B cell (primary cell): ENCODE measurements at regions not wholly inside any gene's neighbourhood (a gene's known extent, or its start where the extent isn't known, plus 50 kb on each side); places are given as distances from the start of the nearest gene placed in this dataset.

Experiments used
- ATAC-seq: fragments of 200-7000 bp; cut with Tn5 transposase; one replicate; pipeline ENCODE4 v1.10.0; 2021; ENCODE audit warnings: low read depth, mild to moderate bottlenecking, moderate number of reproducible peaks, moderate library complexity
- CTCF ChIA-PET: fragments of 350-600 bp; sonication (Branson Sonifier 250); formaldehyde crosslinking; loops from one replicate; lab custom pipeline; 2021; ENCODE audit warnings: antibody characterized with exemption, inconsistent platforms; lab: Charles Lee
- POLR2A ChIA-PET: fragments of 350-600 bp; sonication (Branson Sonifier 250); formaldehyde crosslinking; loops from one replicate; lab custom pipeline; 2021; ENCODE audit warnings: antibody characterized with exemption; lab: Charles Lee
- DNase-seq: peaks from one replicate; pipeline ENCODE4 v3.0.0; 2013
- H2AFZ ChIP-seq: 2 replicates; pipeline ENCODE4 v1.6.1; 2012; ENCODE audit warnings: mild to moderate bottlenecking, low read depth, low read length; ENCODE audit not compliant: insufficient read depth, poor library complexity, severe bottlenecking
- H3K27ac ChIP-seq, 2 donors: 1 replicate in 1 of 2; 2 replicates in 1 of 2; pipeline ENCODE4 v1.5.1; 2012 to 2013; ENCODE audit warnings: low read length in 2 of 2, mild to moderate bottlenecking in 2 of 2, moderate library complexity in 1 of 2
- H3K27me3 ChIP-seq, 4 experiments: fragments of 200-600 bp in 1 of 4; sonication (generic) in 1 of 4; replicated peaks in 1 of 4; 1 replicate in 2 of 4; 2 replicates in 2 of 4; pipeline versions ENCODE4 v1.6.1 to v1.7.0; 2013 to 2016; ENCODE audit warnings: low read length in 3 of 4, mild to moderate bottlenecking in 2 of 4, mixed read lengths in 1 of 4, moderate library complexity in 1 of 4; ENCODE audit not compliant: insufficient read depth in 4 of 4, control insufficient read depth in 3 of 4; ENCODE audit errors: control extremely low read depth in 1 of 4
- H3K36me3 ChIP-seq, 2 experiments: replicated peaks in 1 of 2; 1 replicate in 1 of 2; 2 replicates in 1 of 2; pipeline versions ENCODE4 v1.6.1 to v1.7.1; 2013; ENCODE audit warnings: low read length in 1 of 2; ENCODE audit not compliant: insufficient read depth in 2 of 2, control insufficient read depth in 1 of 2; ENCODE audit errors: control extremely low read depth in 1 of 2, extremely low read depth in 1 of 2
- H3K4me1 ChIP-seq, 2 donors: fragments of 200-600 bp in 1 of 2; sonication (generic) in 1 of 2; 1 replicate in 1 of 2; 2 replicates in 1 of 2; pipeline versions ENCODE4 v1.5.1 to v1.6.1; 2013 to 2017; ENCODE audit warnings: low read length in 2 of 2; ENCODE audit not compliant: control insufficient read depth in 2 of 2, insufficient read depth in 2 of 2
- H3K4me2 ChIP-seq: replicated peaks from 2 replicates; pipeline ENCODE3; 2012; ENCODE audit warnings: mild to moderate bottlenecking, low read depth, low read length; ENCODE audit not compliant: poor library complexity, severe bottlenecking
- H3K4me3 ChIP-seq, 5 experiments: fragments of 200-600 bp in 1 of 5; sonication (generic) in 1 of 5; 1 replicate in 3 of 5; 2 replicates in 2 of 5; pipeline versions ENCODE4 v1.5.1 to v1.7.0; 2011 to 2016; ENCODE audit warnings: low read length in 4 of 5, mild to moderate bottlenecking in 4 of 5, low read depth in 2 of 5, control low read depth in 1 of 5, moderate library complexity in 1 of 5; ENCODE audit not compliant: insufficient read depth in 1 of 5; ENCODE audit errors: control extremely low read depth in 1 of 5, extremely low read depth in 1 of 5
- H3K79me2 ChIP-seq: fragments of 200-600 bp; sonication (generic); one replicate; pipeline ENCODE4 v1.6.0; 2016; ENCODE audit warnings: low read length; ENCODE audit not compliant: control insufficient read depth, insufficient read depth
- H3K9ac ChIP-seq: fragments of 200-600 bp; sonication (generic); 2 replicates; pipeline ENCODE4 v1.6.1; 2017; ENCODE audit warnings: mild to moderate bottlenecking, low read length, moderate library complexity
- H3K9me3 ChIP-seq, 3 donors: one replicate each; pipeline versions ENCODE4 v1.6.1 to v1.7.1; 2013; ENCODE audit warnings: low read length in 2 of 3; ENCODE audit not compliant: control insufficient read depth in 2 of 3, insufficient read depth in 1 of 3; ENCODE audit errors: control extremely low read depth in 1 of 3
- H4K20me1 ChIP-seq: 2 replicates; pipeline ENCODE4 v1.6.0; 2012; ENCODE audit warnings: mild to moderate bottlenecking, low read length; ENCODE audit not compliant: insufficient read depth, control insufficient read depth, poor library complexity, severe bottlenecking
- H3K27ac Mint-ChIP-seq: one replicate; pipeline ENCODE4 v1.8.0; 2021; ENCODE audit warnings: mixed read lengths
- H3K27me3 Mint-ChIP-seq: one replicate; pipeline ENCODE4 v1.8.0; 2021; ENCODE audit warnings: mixed read lengths
- H3K4me1 Mint-ChIP-seq: one replicate; pipeline ENCODE4 v1.8.0; 2021; ENCODE audit warnings: mixed read lengths
- H3K4me3 Mint-ChIP-seq: one replicate; pipeline ENCODE4 v1.8.0; 2021; ENCODE audit warnings: mixed read lengths
- H3K9me3 Mint-ChIP-seq: one replicate; pipeline ENCODE4 v1.8.0; 2022; ENCODE audit warnings: mixed read lengths; ENCODE audit not compliant: insufficient read depth
- EZH2 ChIP-seq: IDR thresholded peaks from 2 replicates; pipeline ENCODE4 v1.6.1; 2012; ENCODE audit warnings: borderline replicate concordance, low read depth, mild to moderate bottlenecking, moderate library complexity, low read length; ENCODE audit not compliant: insufficient read depth, poor library complexity, severe bottlenecking
- WGBS: methylation state at CpG from one replicate; pipeline ENCODE4 v1.1.5; 2013; ENCODE audit warnings: missing lambda C conversion rate; ENCODE audit not compliant: insufficient coverage; 5-methylcytosine and 5-hydroxymethylcytosine counted together
- intact Hi-C: fragments of 100-400 bp; cut with micrococcal nuclease; formaldehyde crosslinking; loops from one replicate; pipeline ENCODE4 v1.10.0; 2022
- TF ChIP-seq, protein P1 (sequence below): fragments of 200-600 bp; IDR thresholded peaks from one replicate; pipeline ENCODE4 v1.8.0; 2022; ENCODE audit warnings: antibody characterized with exemption, mild to moderate bottlenecking

DNA sequence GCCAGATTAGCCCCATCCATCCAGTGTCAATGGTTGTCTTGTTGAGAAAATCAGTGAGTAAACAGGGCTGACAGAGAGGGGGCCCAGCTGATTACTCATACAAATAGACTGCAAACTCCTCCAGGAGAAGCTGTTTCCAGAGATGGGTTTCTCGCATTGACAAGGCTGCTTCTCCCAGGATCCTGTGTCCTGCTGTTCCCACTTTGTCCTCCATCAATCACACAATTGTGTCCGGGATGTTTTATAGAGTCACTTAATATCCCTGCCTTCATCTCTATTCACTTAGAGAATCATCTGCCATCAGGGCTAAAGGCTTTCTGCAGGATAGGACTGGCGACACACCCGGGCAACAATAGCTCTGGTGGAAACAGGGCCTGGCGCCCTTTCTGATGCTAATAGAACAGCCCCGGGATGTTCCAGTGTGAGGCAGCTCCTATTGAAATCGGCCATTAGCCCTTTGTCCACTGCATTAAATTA lies 71.7 kb upstream of the TBCA start:
- H3K9ac ChIP-seq = no peak overlapping the region
- intact Hi-C loops = no loop called here
- Mint-ChIP-seq H3K9me3 (no peaks in the 10 kb centered on the region), H3K4me1 (peaks cover 21% of the 10 kb centered on the region), H3K27ac (no peak overlapping the region), H3K4me3 (no peak overlapping the region), H3K27me3 (peaks cover 20% of the 10 kb centered on the region)
- no peaks in the 10 kb centered on the region for H3K36me3 ChIP-seq
- DNase-seq (no peak), ATAC-seq (no peak)
- ChIA-PET POLR2A (interaction anchor here (0.6 kb wide), 1 partner anchor 181 kb away, joined by 3 read pairs; no protein-coding TSS in a partner anchor), CTCF (interaction anchor here (0.5 to 1.3 kb wide), 2 partner anchors 30 to 159 kb away, joined by 3 read pairs; no protein-coding TSS in a partner anchor)
- H3K79me2 ChIP-seq = no peaks in the 10 kb centered on the region
- H3K9me3 ChIP-seq = peaks cover 0 to 16% (median 0%) of the 10 kb centered on the region in 3 donors
- H3K4me1 ChIP-seq = peaks cover 16 to 28% of the 10 kb centered on the region in 2 donors
- no peak overlapping the region for H3K4me2 ChIP-seq
- no peak overlapping the region for H3K27ac ChIP-seq
- H4K20me1 ChIP-seq = no peaks in the 10 kb centered on the region
- 95% methylated on average over 5 of the region's 7 CpGs for WGBS
- TF ChIP-seq, protein P1, sequence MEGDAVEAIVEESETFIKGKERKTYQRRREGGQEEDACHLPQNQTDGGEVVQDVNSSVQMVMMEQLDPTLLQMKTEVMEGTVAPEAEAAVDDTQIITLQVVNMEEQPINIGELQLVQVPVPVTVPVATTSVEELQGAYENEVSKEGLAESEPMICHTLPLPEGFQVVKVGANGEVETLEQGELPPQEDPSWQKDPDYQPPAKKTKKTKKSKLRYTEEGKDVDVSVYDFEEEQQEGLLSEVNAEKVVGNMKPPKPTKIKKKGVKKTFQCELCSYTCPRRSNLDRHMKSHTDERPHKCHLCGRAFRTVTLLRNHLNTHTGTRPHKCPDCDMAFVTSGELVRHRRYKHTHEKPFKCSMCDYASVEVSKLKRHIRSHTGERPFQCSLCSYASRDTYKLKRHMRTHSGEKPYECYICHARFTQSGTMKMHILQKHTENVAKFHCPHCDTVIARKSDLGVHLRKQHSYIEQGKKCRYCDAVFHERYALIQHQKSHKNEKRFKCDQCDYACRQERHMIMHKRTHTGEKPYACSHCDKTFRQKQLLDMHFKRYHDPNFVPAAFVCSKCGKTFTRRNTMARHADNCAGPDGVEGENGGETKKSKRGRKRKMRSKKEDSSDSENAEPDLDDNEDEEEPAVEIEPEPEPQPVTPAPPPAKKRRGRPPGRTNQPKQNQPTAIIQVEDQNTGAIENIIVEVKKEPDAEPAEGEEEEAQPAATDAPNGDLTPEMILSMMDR = no peak
- TF ChIP-seq EZH2 = no peak
- no peak overlapping the region for H2AFZ ChIP-seq
- H3K4me3 ChIP-seq = no peak overlapping the region
- peaks cover 0 to 23% (median 14%) of the 10 kb centered on the region in 4 experiments for H3K27me3 ChIP-seq

DNA sequence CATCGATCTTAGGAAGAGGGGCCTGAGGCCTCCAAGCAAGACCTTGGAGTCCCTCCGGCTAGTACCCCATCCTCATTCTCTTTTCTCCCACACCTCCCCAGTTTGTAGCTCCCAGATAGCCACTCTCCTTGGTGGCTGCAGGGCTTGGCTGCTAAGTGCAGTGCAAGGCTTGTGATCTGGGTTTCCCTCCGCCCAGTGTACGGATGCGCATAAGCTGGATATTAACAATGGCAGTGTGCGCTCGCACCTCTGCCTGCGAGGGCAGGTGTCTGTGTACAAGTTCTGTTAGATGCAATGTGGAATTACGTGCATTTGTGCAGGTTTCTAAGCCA lies 71.0 kb upstream of the TBCA start:
- Histone ChIP-seq H2AFZ (no peak overlapping the region), H4K20me1 (no peaks in the 10 kb centered on the region), H3K36me3 (no peaks in the 10 kb centered on the region), H3K27ac (no peak overlapping the region), H3K9me3 (peaks cover 0 to 16% (median 0%) of the 10 kb centered on the region in 3 donors), H3K4me1 (peaks cover 16 to 22% of the 10 kb centered on the region in 2 donors), H3K9ac (no peak overlapping the region), H3K4me2 (no peak overlapping the region), H3K27me3 (peaks cover 0 to 23% (median 14%) of the 10 kb centered on the region in 4 experiments), H3K4me3 (no peak overlapping the region), H3K79me2 (no peaks in the 10 kb centered on the region)
- intact Hi-C loops = no loop called here
- Mint-ChIP-seq H3K27ac (no peak overlapping the region), H3K4me1 (peaks cover 17% of the 10 kb centered on the region), H3K9me3 (no peaks in the 10 kb centered on the region), H3K27me3 (peaks cover 24% of the 10 kb centered on the region), H3K4me3 (no peak overlapping the region)
- TF ChIP-seq EZH2 = no peak
- TF ChIP-seq, protein P1 = no peak
- DNase-seq = no peak
- WGBS = 79% methylated on average over 8 of the region's 9 CpGs
- CTCF ChIA-PET = interaction anchor here (0.5 to 1.3 kb wide), 2 partner anchors 29 to 160 kb away, joined by 3 read pairs; no protein-coding TSS in a partner anchor
- POLR2A ChIA-PET = no interaction called here
- ATAC-seq = no peak
